ENCODE measurements at regions not wholly inside any gene's neighbourhood (a gene's known extent, or its start where the extent isn't known, plus 50 kb on each side); places are given as distances from the start of the nearest gene placed in this dataset.

DNA sequence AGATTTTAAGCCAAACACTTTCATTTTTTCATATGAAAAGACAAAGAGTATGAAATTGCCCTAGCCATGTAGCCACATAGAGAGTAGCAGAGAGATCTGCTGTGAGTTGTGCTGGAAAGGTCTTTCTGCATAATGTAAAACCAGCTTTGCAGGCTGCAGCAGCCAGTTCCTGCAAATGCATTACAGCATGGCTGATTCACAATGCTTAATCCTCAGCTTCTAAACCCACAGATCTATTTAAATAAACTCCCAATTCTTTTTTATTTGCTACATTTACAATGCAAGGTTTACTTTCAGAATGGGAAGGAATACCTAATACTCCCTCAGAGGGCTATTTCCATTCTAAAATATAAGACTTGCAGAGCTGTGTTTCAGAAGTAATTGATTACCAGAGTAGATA lies 185.6 kb upstream of the STARD13 start:
- TF ChIP-seq, protein P1, sequence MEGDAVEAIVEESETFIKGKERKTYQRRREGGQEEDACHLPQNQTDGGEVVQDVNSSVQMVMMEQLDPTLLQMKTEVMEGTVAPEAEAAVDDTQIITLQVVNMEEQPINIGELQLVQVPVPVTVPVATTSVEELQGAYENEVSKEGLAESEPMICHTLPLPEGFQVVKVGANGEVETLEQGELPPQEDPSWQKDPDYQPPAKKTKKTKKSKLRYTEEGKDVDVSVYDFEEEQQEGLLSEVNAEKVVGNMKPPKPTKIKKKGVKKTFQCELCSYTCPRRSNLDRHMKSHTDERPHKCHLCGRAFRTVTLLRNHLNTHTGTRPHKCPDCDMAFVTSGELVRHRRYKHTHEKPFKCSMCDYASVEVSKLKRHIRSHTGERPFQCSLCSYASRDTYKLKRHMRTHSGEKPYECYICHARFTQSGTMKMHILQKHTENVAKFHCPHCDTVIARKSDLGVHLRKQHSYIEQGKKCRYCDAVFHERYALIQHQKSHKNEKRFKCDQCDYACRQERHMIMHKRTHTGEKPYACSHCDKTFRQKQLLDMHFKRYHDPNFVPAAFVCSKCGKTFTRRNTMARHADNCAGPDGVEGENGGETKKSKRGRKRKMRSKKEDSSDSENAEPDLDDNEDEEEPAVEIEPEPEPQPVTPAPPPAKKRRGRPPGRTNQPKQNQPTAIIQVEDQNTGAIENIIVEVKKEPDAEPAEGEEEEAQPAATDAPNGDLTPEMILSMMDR (IDR thresholded peaks at IDR 0.05): no peak
- TF ChIP-seq POLR2AphosphoS5 (IDR thresholded peaks at IDR 0.05): no peak
- TF ChIP-seq POLR2A (IDR thresholded peaks at IDR 0.05): no peak
- Histone ChIP-seq H3K27me3 (replicated peaks; ENCODE audit: insufficient read depth) (no peaks in the 10 kb centered on the region), H3K4me1 (replicated peaks) (no peaks in the 10 kb centered on the region), H3K4me3 (no peak overlapping the region), H3K9me3 (no peaks in the 10 kb centered on the region), H3K27ac (no peak overlapping the region), H3K36me3 (no peaks in the 10 kb centered on the region)
- DNase-seq (ENCODE audit: low spot score): no peak
- intact Hi-C loops (cut with DNase I): no loop called here

DNA sequence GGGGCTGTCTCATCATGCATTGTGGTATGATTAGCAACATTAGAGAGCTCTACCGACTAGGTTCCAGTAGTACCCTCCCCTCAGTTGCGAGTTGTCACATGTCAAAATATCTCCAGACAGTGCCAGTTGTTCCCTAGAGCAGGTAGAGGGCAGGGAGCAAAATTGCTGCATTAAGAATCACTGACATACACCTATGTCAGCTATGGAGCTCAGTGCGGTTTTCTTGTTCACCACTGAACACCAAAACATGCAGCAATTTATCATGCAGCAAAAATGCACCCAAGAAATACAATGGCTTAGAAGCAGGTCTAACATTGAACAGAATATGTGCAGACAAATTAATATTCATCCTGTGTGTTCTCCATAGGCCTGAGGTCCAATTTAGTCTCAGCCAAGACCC lies 186.9 kb upstream of the STARD13 start:
- no peak for DNase-seq (ENCODE audit: low spot score)
- no peaks in the 10 kb centered on the region for H3K36me3 ChIP-seq
- no peak for TF ChIP-seq POLR2AphosphoS5 (IDR thresholded peaks at IDR 0.05)
- TF ChIP-seq POLR2A (IDR thresholded peaks at IDR 0.05): no peak
- TF ChIP-seq, protein P1 (IDR thresholded peaks at IDR 0.05): no peak
- no peak overlapping the region for H3K27ac ChIP-seq
- WGBS: 70% methylated on average over 3 of the region's 3 CpGs
- no peaks in the 10 kb centered on the region for H3K9me3 ChIP-seq
- H3K27me3 ChIP-seq (replicated peaks; ENCODE audit: insufficient read depth): no peaks in the 10 kb centered on the region
- intact Hi-C loops (cut with DNase I): no loop called here
- H3K4me3 ChIP-seq: no peak overlapping the region
- H3K4me1 ChIP-seq (replicated peaks): no peaks in the 10 kb centered on the region

DNA sequence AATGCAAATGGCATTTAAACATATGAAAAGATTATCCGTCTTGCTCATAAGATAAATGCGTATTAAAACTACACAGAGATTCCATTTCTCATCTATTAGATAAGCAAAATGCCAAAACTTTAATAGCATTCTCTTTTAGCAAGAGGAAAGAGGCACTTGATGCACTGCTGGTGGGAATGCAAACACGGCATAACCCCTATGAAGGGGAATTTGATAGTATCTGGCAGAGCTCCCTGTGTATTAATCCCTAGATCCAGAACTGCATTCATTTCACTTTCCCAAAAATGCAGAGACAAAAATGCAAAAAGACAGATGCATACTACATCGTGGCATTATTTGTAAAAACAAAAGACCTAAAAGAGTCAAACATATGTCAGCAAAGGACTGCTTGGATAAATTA lies 193.6 kb upstream of the STARD13 start:
- Histone ChIP-seq H3K9me3 (no peaks in the 10 kb centered on the region), H3K4me3 (no peak overlapping the region), H3K27ac (no peak overlapping the region), H3K36me3 (no peaks in the 10 kb centered on the region), H3K4me1 (replicated peaks) (no peaks in the 10 kb centered on the region), H3K27me3 (replicated peaks; ENCODE audit: insufficient read depth) (no peaks in the 10 kb centered on the region)
- DNase-seq (ENCODE audit: low spot score): no peak
- intact Hi-C loops (cut with DNase I): no loop called here
- 41% methylated on average over 4 of the region's 4 CpGs for WGBS
- no peak for TF ChIP-seq POLR2A (IDR thresholded peaks at IDR 0.05)

DNA sequence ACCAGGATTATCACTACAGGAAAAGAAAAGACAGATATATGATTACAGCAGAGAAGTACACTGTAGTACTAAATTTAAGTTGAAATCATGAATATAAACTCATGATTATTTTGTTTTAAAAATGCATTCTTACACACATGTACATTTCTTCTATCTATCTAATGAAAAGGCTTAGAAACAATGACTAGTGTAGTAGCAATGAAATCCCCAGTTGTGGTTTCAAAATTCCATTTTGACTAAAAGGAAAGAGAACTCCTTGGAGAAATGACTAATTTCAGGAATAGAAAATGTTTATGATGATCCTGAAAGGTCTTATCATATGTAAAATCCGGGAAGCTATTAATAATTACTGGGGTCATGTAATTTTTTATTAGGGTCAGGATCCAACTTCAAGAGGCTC lies 195.0 kb upstream of the STARD13 start:
- no peaks in the 10 kb centered on the region for H3K4me1 ChIP-seq (replicated peaks)
- H3K4me3 ChIP-seq: no peak overlapping the region
- intact Hi-C loops (cut with DNase I): no loop called here
- no peak overlapping the region for H3K27ac ChIP-seq
- no peak for DNase-seq (ENCODE audit: low spot score)
- 67% methylated on average over 1 of the region's 1 CpG for WGBS
- H3K9me3 ChIP-seq: no peaks in the 10 kb centered on the region
- TF ChIP-seq POLR2A (IDR thresholded peaks at IDR 0.05): no peak
- no peak for TF ChIP-seq POLR2AphosphoS5 (IDR thresholded peaks at IDR 0.05)
- TF ChIP-seq, protein P1 (IDR thresholded peaks at IDR 0.05): no peak
- no peaks in the 10 kb centered on the region for H3K36me3 ChIP-seq
- no peaks in the 10 kb centered on the region for H3K27me3 ChIP-seq (replicated peaks; ENCODE audit: insufficient read depth)

DNA sequence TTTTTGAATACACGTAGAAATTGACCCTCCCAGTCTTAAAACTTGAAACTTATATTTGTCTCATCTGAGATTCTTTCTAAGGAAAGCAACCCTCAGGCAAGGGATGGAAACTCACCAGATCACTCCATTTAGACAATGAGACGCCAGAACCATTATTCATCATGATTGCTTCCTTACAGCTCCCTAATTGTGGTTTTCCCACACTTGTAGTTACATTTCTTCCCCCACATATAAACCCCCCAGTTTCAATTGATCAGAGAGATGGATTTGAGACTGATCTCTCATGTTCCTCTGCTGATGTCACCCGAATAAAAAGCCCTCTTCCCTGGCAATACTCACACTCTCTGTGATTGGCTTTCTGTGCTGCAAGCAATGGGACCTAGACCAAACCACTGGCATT lies 197.9 kb upstream of the STARD13 start:
- intact Hi-C loops (cut with DNase I): no loop called here

More for the DNA sequence above, 197.9 kb upstream of the STARD13 start:
- Histone ChIP-seq H3K27me3 (replicated peaks; ENCODE audit: insufficient read depth) (no peaks in the 10 kb centered on the region), H3K27ac (no peak overlapping the region), H3K36me3 (no peaks in the 10 kb centered on the region), H3K4me1 (replicated peaks) (no peaks in the 10 kb centered on the region), H3K9me3 (no peaks in the 10 kb centered on the region), H3K4me3 (no peak overlapping the region)
- 87% methylated on average over 3 of the region's 3 CpGs for WGBS
- DNase-seq (ENCODE audit: low spot score): no peak
- TF ChIP-seq POLR2A (IDR thresholded peaks at IDR 0.05): no peak
- no peak for TF ChIP-seq POLR2AphosphoS5 (IDR thresholded peaks at IDR 0.05)
- TF ChIP-seq, protein P1 (IDR thresholded peaks at IDR 0.05): no peak
